Upper lobe of left lung (tissue), 6 donors: ENCODE measurements at regions not wholly inside any gene's neighbourhood (a gene's known extent, or its start where the extent isn't known, plus 50 kb on each side); places are given as distances from the start of the nearest gene placed in this dataset.

ENCODE experiments used
- ATAC-seq, 2 donors: fragments of 200-7000 bp; cut with Tn5 transposase; one replicate each; pipeline ENCODE4 v1.9.1; 2022; ENCODE audit warnings: mild to moderate bottlenecking in 2 of 2, moderate library complexity in 2 of 2; ENCODE audit not compliant: low FRiP score in 2 of 2
- DNase-seq, 2 donors: peaks; one replicate each; pipeline ENCODE4 v3.0.0-alpha.2; 2019 to 2020
- H3K27ac ChIP-seq, 4 donors: fragments of 200-600 bp; sonication (generic); one replicate each; pipeline ENCODE4 v1.5.1; 2016 to 2019
- H3K27me3 ChIP-seq, 4 donors: fragments of 200-600 bp; sonication (generic); one replicate each; pipeline ENCODE4 v1.5.1; 2017 to 2019
- H3K36me3 ChIP-seq, 4 donors: fragments of 200-600 bp; sonication (generic); one replicate each; pipeline ENCODE4 v1.5.1; 2016 to 2019
- H3K4me1 ChIP-seq, 4 donors: fragments of 200-600 bp; sonication (generic); one replicate each; pipeline ENCODE4 v1.5.1; 2018 to 2019
- H3K4me3 ChIP-seq, 4 donors: fragments of 200-600 bp; sonication (generic); one replicate each; pipeline ENCODE4 v1.5.1; 2017 to 2019; ENCODE audit warnings: mild to moderate bottlenecking in 2 of 4, moderate library complexity in 1 of 4
- H3K9me3 ChIP-seq, 4 donors: fragments of 200-600 bp; sonication (generic); one replicate each; pipeline ENCODE4 v1.5.1; 2018 to 2019
- CTCF ChIP-seq, 6 experiments: fragments of 450-650 bp in 4 of 6; fragments of 200-600 bp in 2 of 6; sonication (generic) in 2 of 6; IDR thresholded peaks; one replicate each; pipeline ENCODE4 v1.5.1; 2016 to 2019; ENCODE audit warnings: antibody characterized with exemption in 6 of 6
- EP300 ChIP-seq, 4 donors: sonication (generic); formaldehyde crosslinking; IDR thresholded peaks; one replicate each; pipeline ENCODE4 v1.5.1; 2017; ENCODE audit warnings: antibody characterized with exemption in 4 of 4, control low read depth in 2 of 4
- POLR2A ChIP-seq, 4 donors: fragments of 450-650 bp; IDR thresholded peaks; one replicate each; pipeline ENCODE4 v1.5.1; 2016 to 2017; ENCODE audit warnings: antibody characterized with exemption in 4 of 4, mild to moderate bottlenecking in 2 of 4
- POLR2AphosphoS5 ChIP-seq, 2 donors: sonication (generic); formaldehyde crosslinking; IDR thresholded peaks; one replicate each; pipeline ENCODE4 v1.5.1; 2017; ENCODE audit warnings: antibody characterized with exemption in 2 of 2
- WGBS, 2 donors: methylation state at CpG; one replicate each; pipeline ENCODE4 v1.1.5; 2017 to 2018; 5-methylcytosine and 5-hydroxymethylcytosine counted together
- donor health status: DM: no; HTN: no; CAD: no; lungs with moderate emphysema.
- donor health status: DM: no; HTN: yes; CAD: no; lungs with severe emphysema.

GRCh38 chr17:33463887-33464286 lies 170.8 kb upstream of the ASIC2 start:
- TF ChIP-seq POLR2A (IDR thresholded peaks at IDR 0.05) (no peak), CTCF (IDR thresholded peaks at IDR 0.05) (no peak), EP300 (IDR thresholded peaks at IDR 0.05) (no peak), POLR2AphosphoS5 (IDR thresholded peaks at IDR 0.05) (no peak)
- no peak for ATAC-seq
- Histone ChIP-seq H3K27ac (no peak overlapping the region), H3K4me3 (no peak overlapping the region), H3K4me1 (no peaks in the 10 kb centered on the region), H3K9me3 (no peaks in the 10 kb centered on the region), H3K36me3 (no peaks in the 10 kb centered on the region), H3K27me3 (no peaks in the 10 kb centered on the region)
- DNase-seq = no peak

GRCh38 chr17:33464669-33465280 lies 171.7 kb upstream of the ASIC2 start:
- H3K36me3 ChIP-seq = no peaks in the 10 kb centered on the region
- H3K27me3 ChIP-seq = no peaks in the 10 kb centered on the region
- TF ChIP-seq POLR2AphosphoS5 (IDR thresholded peaks at IDR 0.05) (no peak), CTCF (IDR thresholded peaks at IDR 0.05) (no peak), POLR2A (IDR thresholded peaks at IDR 0.05) (no peak), EP300 (IDR thresholded peaks at IDR 0.05) (no peak)
- DNase-seq = no peak
- H3K4me1 ChIP-seq = no peaks in the 10 kb centered on the region
- H3K27ac ChIP-seq = peak overlapping the region in 1 of 4 donors; percentile 45
- no peak overlapping the region for H3K4me3 ChIP-seq
- ATAC-seq = no peak
- no peaks in the 10 kb centered on the region for H3K9me3 ChIP-seq

- Histone ChIP-seq H3K27me3 (no peaks in the 10 kb centered on the region), H3K4me3 (no peak overlapping the region), H3K27ac (no peak overlapping the region), H3K36me3 (no peaks in the 10 kb centered on the region), H3K4me1 (no peaks in the 10 kb centered on the region), H3K9me3 (no peaks in the 10 kb centered on the region)
- ATAC-seq (peak in 1 of 2 donors; percentile 17), DNase-seq (no peak)
- WGBS, 2 donors = 81 to 87% methylated on average over 3 of the region's 3 CpGs
- TF ChIP-seq POLR2A (IDR thresholded peaks at IDR 0.05) (no peak), CTCF (IDR thresholded peaks at IDR 0.05) (no peak), EP300 (IDR thresholded peaks at IDR 0.05) (no peak), POLR2AphosphoS5 (IDR thresholded peaks at IDR 0.05) (no peak)
Observed at GRCh38 chr17:33469421-33469820, 176.3 kb upstream of the ASIC2 start.

- H3K9me3 ChIP-seq = no peaks in the 10 kb centered on the region
- H3K27me3 ChIP-seq = no peaks in the 10 kb centered on the region
- 77 to 81% methylated on average over 2 of the region's 2 CpGs for WGBS, 2 donors
- no peak overlapping the region for H3K27ac ChIP-seq
- no peak for DNase-seq
- ATAC-seq = peak; percentile 46 to 95
- TF ChIP-seq CTCF (IDR thresholded peaks at IDR 0.05) = no peak
- TF ChIP-seq POLR2A (IDR thresholded peaks at IDR 0.05) = no peak
- TF ChIP-seq EP300 (IDR thresholded peaks at IDR 0.05) = no peak
- TF ChIP-seq POLR2AphosphoS5 (IDR thresholded peaks at IDR 0.05) = no peak
- no peaks in the 10 kb centered on the region for H3K4me1 ChIP-seq
- no peak overlapping the region for H3K4me3 ChIP-seq
- H3K36me3 ChIP-seq = no peaks in the 10 kb centered on the region
Observed at GRCh38 chr17:33469911-33470310, 176.8 kb upstream of the ASIC2 start.

GRCh38 chr17:33473061-33473460 lies 180.0 kb upstream of the ASIC2 start:
- H3K27me3 ChIP-seq = no peaks in the 10 kb centered on the region
- no peaks in the 10 kb centered on the region for H3K36me3 ChIP-seq
- DNase-seq = no peak
- H3K9me3 ChIP-seq = no peaks in the 10 kb centered on the region
- H3K4me1 ChIP-seq = no peaks in the 10 kb centered on the region
- ATAC-seq = no peak
- no peak overlapping the region for H3K4me3 ChIP-seq
- no peak for TF ChIP-seq POLR2A (IDR thresholded peaks at IDR 0.05)
- no peak for TF ChIP-seq EP300 (IDR thresholded peaks at IDR 0.05)
- no peak for TF ChIP-seq CTCF (IDR thresholded peaks at IDR 0.05)
- H3K27ac ChIP-seq = no peak overlapping the region
- 81 to 85% methylated on average over 3 of the region's 3 CpGs for WGBS, 2 donors
